H1 (cell line): ENCODE measurements at regions not wholly inside any gene's neighbourhood (a gene's known extent, or its start where the extent isn't known, plus 50 kb on each side); places are given as distances from the start of the nearest gene placed in this dataset.

Experiments
- CTCF ChIA-PET: fragments of 300-600 bp; sonication (Branson Sonifier 250); formaldehyde crosslinking; loops from one replicate; lab custom pipeline; 2021; ENCODE audit not compliant: partially characterized antibody; lab: Charles Lee
- POLR2A ChIA-PET: fragments of 300-600 bp; sonication (Branson Sonifier 250); formaldehyde crosslinking; loops from one replicate; lab custom pipeline; 2021; ENCODE audit warnings: inconsistent platforms; ENCODE audit not compliant: partially characterized antibody; lab: Charles Lee
- DNase-seq, 2 experiments: peaks; one replicate each; pipeline versions ENCODE4 v3.0.0 to v3.0.0-alpha.2; 2010 to 2022; ENCODE audit warnings: low spot score in 2 of 2, low read depth in 1 of 2, mixed read lengths in 1 of 2
- FAIRE-seq: peaks from 2 replicates; lab custom pipeline; 2011; peaks lifted over from hg19 to GRCh38; lab: Jason Lieb, UNC
- H2AFZ ChIP-seq: 2 replicates; pipeline ENCODE4 v1.8.1; 2012; ENCODE audit warnings: low read length, inconsistent platforms
- H2AK5ac ChIP-seq: 2 replicates; pipeline ENCODE4 v1.6.1; 2013; ENCODE audit warnings: low read depth, low read length
- H2BK120ac ChIP-seq: replicated peaks from 2 replicates; pipeline ENCODE3; 2013; ENCODE audit warnings: low read depth, low read length, inconsistent platforms
- H2BK12ac ChIP-seq: 2 replicates; pipeline ENCODE4 v1.6.1; 2013; ENCODE audit warnings: low read depth, low read length
- H2BK15ac ChIP-seq: 2 replicates; pipeline ENCODE4 v1.6.1; 2013; ENCODE audit warnings: low read length
- H2BK20ac ChIP-seq: 2 replicates; pipeline ENCODE4 v1.6.1; 2013; ENCODE audit warnings: low read length
- H2BK5ac ChIP-seq: 2 replicates; pipeline ENCODE4 v1.6.1; 2013; ENCODE audit warnings: low read depth, low read length
- H3K14ac ChIP-seq: 2 replicates; pipeline ENCODE4 v1.6.1; 2013; ENCODE audit warnings: inconsistent platforms; ENCODE audit not compliant: insufficient read length
- H3K18ac ChIP-seq: 2 replicates; pipeline ENCODE4 v1.6.1; 2013; ENCODE audit warnings: low read length; ENCODE audit errors: extremely low read depth
- H3K23ac ChIP-seq: 2 replicates; pipeline ENCODE4 v1.6.1; 2013; ENCODE audit warnings: inconsistent platforms; ENCODE audit not compliant: insufficient read length
- H3K23me2 ChIP-seq: 2 replicates; pipeline ENCODE4 v1.6.1; 2013; ENCODE audit warnings: low read depth, low read length
- H3K27ac ChIP-seq: 2 replicates; pipeline ENCODE4 v1.6.1; 2011; ENCODE audit warnings: low read depth, low read length, inconsistent platforms
- H3K27me3 ChIP-seq, 4 experiments: replicated peaks in 1 of 4; 1 replicate in 1 of 4; 2 replicates in 3 of 4; pipeline versions ENCODE4 v1.6.1 to v1.8.1; 2011 to 2013; ENCODE audit warnings: low read length in 3 of 4, mild to moderate bottlenecking in 3 of 4, inconsistent platforms in 2 of 4, mixed read lengths in 2 of 4, moderate library complexity in 1 of 4; ENCODE audit not compliant: control insufficient read depth in 3 of 4, insufficient read depth in 3 of 4; ENCODE audit errors: extremely low read depth in 1 of 4
- H3K36me3 ChIP-seq, 4 experiments: 2 replicates each; pipeline versions ENCODE4 v1.6.1 to v1.8.1; 2011 to 2013; ENCODE audit warnings: mild to moderate bottlenecking in 4 of 4, low read length in 3 of 4, moderate library complexity in 2 of 4, control low read depth in 1 of 4, inconsistent platforms in 1 of 4; ENCODE audit not compliant: insufficient read depth in 4 of 4, control insufficient read depth in 2 of 4
- H3K4ac ChIP-seq: replicated peaks from 2 replicates; pipeline ENCODE3; 2013; ENCODE audit warnings: low read length, low read depth, mixed read lengths, inconsistent platforms; ENCODE audit not compliant: insufficient read length
- H3K4me1 ChIP-seq, 4 experiments: replicated peaks in 1 of 4; 1 replicate in 1 of 4; 2 replicates in 3 of 4; pipeline versions ENCODE4 v1.6.1 to v1.8.1; 2011 to 2013; ENCODE audit warnings: low read length in 3 of 4, inconsistent platforms in 2 of 4, mixed read lengths in 1 of 4; ENCODE audit not compliant: insufficient read depth in 4 of 4, control insufficient read depth in 3 of 4
- H3K4me2 ChIP-seq, 2 experiments: 2 replicates each; pipeline versions ENCODE4 v1.6.1 to v1.8.1; 2011 to 2013; ENCODE audit warnings: low read depth in 2 of 2, low read length in 2 of 2, control low read depth in 1 of 2, inconsistent platforms in 1 of 2, mild to moderate bottlenecking in 1 of 2; ENCODE audit not compliant: insufficient read depth in 1 of 2
- H3K4me3 ChIP-seq, 4 experiments: fragments of 200-600, 300-600 bp in 1 of 4; sonication (generic), shearing (Covaris generic), sonication (Bioruptor Twin) in 1 of 4; 2 replicates each; pipeline versions ENCODE4 v1.5.1 to v1.8.1; 2011 to 2016; ENCODE audit warnings: low read length in 4 of 4, low read depth in 3 of 4, control low read depth in 2 of 4, inconsistent platforms in 2 of 4, mild to moderate bottlenecking in 2 of 4, mixed read lengths in 1 of 4, moderate library complexity in 1 of 4; ENCODE audit not compliant: insufficient read depth in 2 of 4; ENCODE audit errors: extremely low read depth in 1 of 4
- H3K56ac ChIP-seq: replicated peaks from 2 replicates; pipeline ENCODE3; 2013; ENCODE audit warnings: low read depth, mild to moderate bottlenecking, mixed read lengths, low read length, inconsistent platforms; ENCODE audit not compliant: insufficient read length
- H3K79me1 ChIP-seq: 2 replicates; pipeline ENCODE4 v1.6.1; 2013; ENCODE audit warnings: low read depth, low read length, control low read depth
- H3K79me2 ChIP-seq, 2 experiments: 2 replicates each; pipeline versions ENCODE4 v1.6.1 to v1.8.1; 2012 to 2013; ENCODE audit warnings: low read length in 2 of 2, mild to moderate bottlenecking in 2 of 2, inconsistent platforms in 1 of 2; ENCODE audit not compliant: insufficient read depth in 2 of 2, control insufficient read depth in 1 of 2
- H3K9ac ChIP-seq, 4 experiments: replicated peaks in 1 of 4; 1 replicate in 1 of 4; 2 replicates in 3 of 4; pipeline versions ENCODE4 v1.6.1 to v1.8.1; 2011 to 2013; ENCODE audit warnings: low read depth in 3 of 4, low read length in 3 of 4, control low read depth in 2 of 4, mild to moderate bottlenecking in 2 of 4, moderate library complexity in 2 of 4, inconsistent platforms in 1 of 4; ENCODE audit errors: extremely low read depth in 1 of 4
- H3K9me3 ChIP-seq, 2 experiments: 2 replicates each; pipeline versions ENCODE4 v1.6.1 to v1.8.1; 2012 to 2013; ENCODE audit warnings: mild to moderate bottlenecking in 2 of 2, moderate library complexity in 2 of 2, control low read depth in 1 of 2, inconsistent platforms in 1 of 2, low read depth in 1 of 2, low read length in 1 of 2, mixed read lengths in 1 of 2; ENCODE audit not compliant: insufficient read depth in 2 of 2
- H4K20me1 ChIP-seq, 2 experiments: replicated peaks in 1 of 2; 2 replicates each; pipeline versions ENCODE3 to v1.8.1; 2011 to 2013; ENCODE audit warnings: inconsistent platforms in 2 of 2, low read length in 2 of 2, mild to moderate bottlenecking in 1 of 2; ENCODE audit not compliant: insufficient read depth in 2 of 2, control insufficient read depth in 1 of 2
- H4K5ac ChIP-seq: 2 replicates; pipeline ENCODE4 v1.6.1; 2013; ENCODE audit warnings: low read length, low read depth, mixed read lengths, inconsistent platforms; ENCODE audit not compliant: insufficient read length
- H4K8ac ChIP-seq: 2 replicates; pipeline ENCODE4 v1.8.0; 2013; ENCODE audit warnings: mild to moderate bottlenecking, moderate library complexity, low read length, inconsistent platforms; ENCODE audit not compliant: insufficient read depth; ENCODE audit errors: extremely low read depth
- H4K91ac ChIP-seq: replicated peaks from 2 replicates; pipeline ENCODE3; 2013; ENCODE audit warnings: low read length, mixed read lengths, inconsistent platforms; ENCODE audit not compliant: insufficient read length
- CHD1 ChIP-seq: IDR thresholded peaks from 2 replicates; pipeline ENCODE4 v1.6.1; 2012; ENCODE audit warnings: low read depth, low read length, improper control_type of control experiment
- EP300 ChIP-seq, 2 experiments: IDR thresholded peaks; 1 replicate in 1 of 2; 2 replicates in 1 of 2; pipeline ENCODE4 v1.6.1; 2011 to 2012; ENCODE audit warnings: low read depth in 2 of 2, low read length in 2 of 2, mild to moderate bottlenecking in 2 of 2, borderline replicate concordance in 1 of 2, inconsistent platforms in 1 of 2, moderate library complexity in 1 of 2
- GTF2F1 ChIP-seq: IDR thresholded peaks from 2 replicates; pipeline ENCODE4 v1.6.1; 2012; ENCODE audit warnings: low read depth, low read length, improper control_type of control experiment, borderline replicate concordance
- JUND ChIP-seq: IDR thresholded peaks from 2 replicates; pipeline ENCODE4 v1.6.1; 2011; ENCODE audit warnings: mild to moderate bottlenecking, improper control_type of control experiment, low read length
- KDM4A ChIP-seq: IDR thresholded peaks from one replicate; pipeline ENCODE4 v1.7.1; 2012; ENCODE audit warnings: low read depth, mild to moderate bottlenecking, moderate library complexity, low read length, inconsistent platforms; ENCODE audit not compliant: severe bottlenecking
- MAFK ChIP-seq: IDR thresholded peaks from 2 replicates; pipeline ENCODE4 v1.6.1; 2012; ENCODE audit warnings: low read depth, mild to moderate bottlenecking, improper control_type of control experiment, low read length
- PHF8 ChIP-seq: fragments of 200-600 bp; sonication (generic); conservative IDR thresholded peaks from 2 replicates; pipeline ENCODE4 v1.7.1; 2012; ENCODE audit warnings: low read depth, mild to moderate bottlenecking, inconsistent platforms, low read length, moderate library complexity
- RBBP5 ChIP-seq: IDR thresholded peaks from 2 replicates; pipeline ENCODE4 v1.7.1; 2012; ENCODE audit warnings: low read depth, mild to moderate bottlenecking, inconsistent platforms, low read length, moderate library complexity, borderline replicate concordance
- RFX5 ChIP-seq: IDR thresholded peaks from 2 replicates; pipeline ENCODE4 v1.6.1; 2011; ENCODE audit warnings: low read depth, low read length, improper control_type of control experiment, borderline replicate concordance
- RXRA ChIP-seq: IDR thresholded peaks from 2 replicates; pipeline ENCODE4 v1.6.1; 2011; ENCODE audit warnings: low read depth, mild to moderate bottlenecking, low read length, moderate library complexity; ENCODE audit not compliant: insufficient read depth
- SP1 ChIP-seq: IDR thresholded peaks from 2 replicates; pipeline ENCODE4 v1.6.1; 2011; ENCODE audit warnings: low read depth, low read length
- SP4 ChIP-seq: IDR thresholded peaks from 2 replicates; pipeline ENCODE4 v1.6.1; 2012; ENCODE audit warnings: low read length, inconsistent platforms
- TAF1 ChIP-seq: IDR thresholded peaks from 2 replicates; pipeline ENCODE4 v1.6.1; 2011; ENCODE audit warnings: mild to moderate bottlenecking, low read depth, low read length
- WGBS, 2 experiments: shearing (Covaris generic) in 1 of 2; methylation state at CpG; one replicate each; pipeline versions ENCODE4 v1.1.6 to v1.1.7; 2013 to 2015; ENCODE audit warnings: low lambda C conversion rate in 2 of 2, mixed read lengths in 2 of 2, inconsistent platforms in 1 of 2, low coverage in 1 of 2, missing lambda C conversion rate in 1 of 2; ENCODE audit not compliant: insufficient replicate concordance in 2 of 2, insufficient coverage in 1 of 2, insufficient read length in 1 of 2; ENCODE audit errors: extremely low coverage in 1 of 2, missing lambda C conversion rate in 1 of 2; 5-methylcytosine and 5-hydroxymethylcytosine counted together
- TF ChIP-seq, protein P1 (sequence below): IDR thresholded peaks from 2 replicates; pipeline ENCODE4 v1.6.1; 2012; ENCODE audit warnings: inconsistent platforms

- no peak overlapping the region for H3K4me2 ChIP-seq
- H4K20me1 ChIP-seq = no peaks in the 10 kb centered on the region
- H2AK5ac ChIP-seq = no peak overlapping the region
- H2BK15ac ChIP-seq = no peak overlapping the region
- no peak overlapping the region for H3K14ac ChIP-seq
- no peak overlapping the region for H3K56ac ChIP-seq
- POLR2A ChIA-PET = no interaction called here
- no peak for FAIRE-seq
- no peak overlapping the region for H3K18ac ChIP-seq
- no peak for DNase-seq
- no peak overlapping the region for H2BK120ac ChIP-seq
- CTCF ChIA-PET = interaction anchor here (0.6 to 2.6 kb wide), 3 partner anchors 9 to 161 kb away, joined by 3 to 10 read pairs (median 4); no protein-coding TSS in a partner anchor
- H3K9ac ChIP-seq = no peak overlapping the region
- no peak overlapping the region for H3K27ac ChIP-seq
- no peaks in the 10 kb centered on the region for H3K79me2 ChIP-seq
- no peak overlapping the region for H4K91ac ChIP-seq
- no peak overlapping the region for H2BK5ac ChIP-seq
- no peak overlapping the region for H2BK20ac ChIP-seq
- H2BK12ac ChIP-seq = no peak overlapping the region
- H3K36me3 ChIP-seq = no peaks in the 10 kb centered on the region
- no peaks in the 10 kb centered on the region; the same call in 1 of the 2 replicates for H3K79me1 ChIP-seq
- no peaks in the 10 kb centered on the region for H3K23me2 ChIP-seq
- H3K23ac ChIP-seq = no peak overlapping the region
- no peaks in the 10 kb centered on the region for H3K27me3 ChIP-seq
- no peak overlapping the region for H2AFZ ChIP-seq
- H3K4ac ChIP-seq = no peak overlapping the region
- no peak overlapping the region for H4K5ac ChIP-seq
- no peaks in the 10 kb centered on the region for H3K4me1 ChIP-seq
- peak overlapping the region; percentile 35; the same call in 1 of the 2 replicates for H4K8ac ChIP-seq
- H3K4me3 ChIP-seq = no peak overlapping the region
- H3K9me3 ChIP-seq = no peaks in the 10 kb centered on the region
- 84% methylated on average over 18 of the region's 22 CpGs; no CpG with 5 or more reads in 1 of the 2 experiments for WGBS, 2 experiments
- TF ChIP-seq TAF1 (no peak), GTF2F1 (no peak), SP1 (no peak), RBBP5 (no peak), KDM4A (no peak), SP4 (no peak), CHD1 (no peak), PHF8 (no peak), RXRA (no peak), EP300 (IDR thresholded peaks at IDR 0.05; ENCODE audit: borderline replicate concordance in 1 of 2, low read depth in 2 of 2, low read length in 2 of 2) (no peak), JUND (no peak), RFX5 (no peak), MAFK (no peak)
- TF ChIP-seq, protein P1, sequence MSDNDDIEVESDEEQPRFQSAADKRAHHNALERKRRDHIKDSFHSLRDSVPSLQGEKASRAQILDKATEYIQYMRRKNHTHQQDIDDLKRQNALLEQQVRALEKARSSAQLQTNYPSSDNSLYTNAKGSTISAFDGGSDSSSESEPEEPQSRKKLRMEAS = no peak
Measured at GRCh38 chr22:48737461-48738203, 1090.0 kb downstream of the BRD1 start.
